GM23338 (cell line): ENCODE measurements at regions not wholly inside any gene's neighbourhood (a gene's known extent, or its start where the extent isn't known, plus 50 kb on each side); places are given as distances from the start of the nearest gene placed in this dataset.

Experiments used
- CREB1 ChIP-seq: fragments of 250-450 bp; sonication (Bioruptor Pico); IDR thresholded peaks from 2 replicates; pipeline ENCODE4 v1.5.0; 2020; ENCODE audit warnings: low read depth, mild to moderate bottlenecking, moderate library complexity
- ETS1 ChIP-seq: IDR thresholded peaks from 2 replicates; pipeline ENCODE4 v1.6.1; 2016; ENCODE audit warnings: antibody characterized with exemption
- EZH2 ChIP-seq: fragments of 200-600 bp; sonication (generic); IDR thresholded peaks from one replicate; pipeline ENCODE4 v1.8.0; 2017; ENCODE audit warnings: antibody characterized with exemption, mild to moderate bottlenecking, low read depth; ENCODE audit not compliant: unreplicated experiment
- EZH2phosphoT487 ChIP-seq: fragments of 200-600 bp; sonication (generic); IDR thresholded peaks from one replicate; pipeline ENCODE4 v1.8.1; 2018; ENCODE audit warnings: antibody characterized with exemption; ENCODE audit not compliant: unreplicated experiment
- JUNB ChIP-seq: IDR thresholded peaks from one replicate; pipeline ENCODE4 v1.6.1; 2016; ENCODE audit warnings: antibody characterized with exemption; ENCODE audit not compliant: unreplicated experiment
- NANOG ChIP-seq: IDR thresholded peaks from 2 replicates; pipeline ENCODE4 v1.6.1; 2016; ENCODE audit warnings: antibody characterized with exemption, borderline replicate concordance
- POLR2AphosphoS5 ChIP-seq: IDR thresholded peaks from 2 replicates; pipeline ENCODE4 v1.6.1; 2016; ENCODE audit warnings: antibody characterized with exemption, low read depth
- REST ChIP-seq: IDR thresholded peaks from one replicate; pipeline ENCODE4 v1.6.1; 2018; ENCODE audit warnings: antibody characterized with exemption; ENCODE audit not compliant: unreplicated experiment
- STAT1 ChIP-seq: IDR thresholded peaks from one replicate; pipeline ENCODE4 v1.6.1; 2016; ENCODE audit warnings: antibody characterized with exemption; ENCODE audit not compliant: unreplicated experiment
- TF ChIP-seq, protein P1 (sequence below), 2 experiments: fragments of 200-600 bp in 1 of 2; sonication (generic) in 1 of 2; conservative IDR thresholded peaks; 2 replicates each; pipeline versions ENCODE4 v1.5.1 to v1.6.1; 2016 to 2017; ENCODE audit warnings: antibody characterized with exemption in 2 of 2, low read depth in 2 of 2, mild to moderate bottlenecking in 2 of 2, moderate library complexity in 1 of 2
- TF ChIP-seq, protein P2 (sequence below): fragments of 250-450 bp; sonication (Bioruptor Pico); IDR thresholded peaks from 2 replicates; pipeline ENCODE4 v1.5.0; 2020; ENCODE audit warnings: mild to moderate bottlenecking, moderate library complexity

GRCh38 chr9:80507611-80508010, 935.8 kb downstream of the TLE4 start:
- TF ChIP-seq, protein P1, sequence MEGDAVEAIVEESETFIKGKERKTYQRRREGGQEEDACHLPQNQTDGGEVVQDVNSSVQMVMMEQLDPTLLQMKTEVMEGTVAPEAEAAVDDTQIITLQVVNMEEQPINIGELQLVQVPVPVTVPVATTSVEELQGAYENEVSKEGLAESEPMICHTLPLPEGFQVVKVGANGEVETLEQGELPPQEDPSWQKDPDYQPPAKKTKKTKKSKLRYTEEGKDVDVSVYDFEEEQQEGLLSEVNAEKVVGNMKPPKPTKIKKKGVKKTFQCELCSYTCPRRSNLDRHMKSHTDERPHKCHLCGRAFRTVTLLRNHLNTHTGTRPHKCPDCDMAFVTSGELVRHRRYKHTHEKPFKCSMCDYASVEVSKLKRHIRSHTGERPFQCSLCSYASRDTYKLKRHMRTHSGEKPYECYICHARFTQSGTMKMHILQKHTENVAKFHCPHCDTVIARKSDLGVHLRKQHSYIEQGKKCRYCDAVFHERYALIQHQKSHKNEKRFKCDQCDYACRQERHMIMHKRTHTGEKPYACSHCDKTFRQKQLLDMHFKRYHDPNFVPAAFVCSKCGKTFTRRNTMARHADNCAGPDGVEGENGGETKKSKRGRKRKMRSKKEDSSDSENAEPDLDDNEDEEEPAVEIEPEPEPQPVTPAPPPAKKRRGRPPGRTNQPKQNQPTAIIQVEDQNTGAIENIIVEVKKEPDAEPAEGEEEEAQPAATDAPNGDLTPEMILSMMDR (conservative IDR thresholded peaks at IDR 0.05; ENCODE audit: low read depth in 2 of 2) = no peak
- TF ChIP-seq POLR2AphosphoS5 (no peak), JUNB (no peak), ETS1 (no peak), EZH2 (no peak), EZH2phosphoT487 (no peak), CREB1 (CRISPR knock-in tag) (no peak), REST (no peak), STAT1 (no peak), NANOG (no peak)
- TF ChIP-seq, protein P2, sequence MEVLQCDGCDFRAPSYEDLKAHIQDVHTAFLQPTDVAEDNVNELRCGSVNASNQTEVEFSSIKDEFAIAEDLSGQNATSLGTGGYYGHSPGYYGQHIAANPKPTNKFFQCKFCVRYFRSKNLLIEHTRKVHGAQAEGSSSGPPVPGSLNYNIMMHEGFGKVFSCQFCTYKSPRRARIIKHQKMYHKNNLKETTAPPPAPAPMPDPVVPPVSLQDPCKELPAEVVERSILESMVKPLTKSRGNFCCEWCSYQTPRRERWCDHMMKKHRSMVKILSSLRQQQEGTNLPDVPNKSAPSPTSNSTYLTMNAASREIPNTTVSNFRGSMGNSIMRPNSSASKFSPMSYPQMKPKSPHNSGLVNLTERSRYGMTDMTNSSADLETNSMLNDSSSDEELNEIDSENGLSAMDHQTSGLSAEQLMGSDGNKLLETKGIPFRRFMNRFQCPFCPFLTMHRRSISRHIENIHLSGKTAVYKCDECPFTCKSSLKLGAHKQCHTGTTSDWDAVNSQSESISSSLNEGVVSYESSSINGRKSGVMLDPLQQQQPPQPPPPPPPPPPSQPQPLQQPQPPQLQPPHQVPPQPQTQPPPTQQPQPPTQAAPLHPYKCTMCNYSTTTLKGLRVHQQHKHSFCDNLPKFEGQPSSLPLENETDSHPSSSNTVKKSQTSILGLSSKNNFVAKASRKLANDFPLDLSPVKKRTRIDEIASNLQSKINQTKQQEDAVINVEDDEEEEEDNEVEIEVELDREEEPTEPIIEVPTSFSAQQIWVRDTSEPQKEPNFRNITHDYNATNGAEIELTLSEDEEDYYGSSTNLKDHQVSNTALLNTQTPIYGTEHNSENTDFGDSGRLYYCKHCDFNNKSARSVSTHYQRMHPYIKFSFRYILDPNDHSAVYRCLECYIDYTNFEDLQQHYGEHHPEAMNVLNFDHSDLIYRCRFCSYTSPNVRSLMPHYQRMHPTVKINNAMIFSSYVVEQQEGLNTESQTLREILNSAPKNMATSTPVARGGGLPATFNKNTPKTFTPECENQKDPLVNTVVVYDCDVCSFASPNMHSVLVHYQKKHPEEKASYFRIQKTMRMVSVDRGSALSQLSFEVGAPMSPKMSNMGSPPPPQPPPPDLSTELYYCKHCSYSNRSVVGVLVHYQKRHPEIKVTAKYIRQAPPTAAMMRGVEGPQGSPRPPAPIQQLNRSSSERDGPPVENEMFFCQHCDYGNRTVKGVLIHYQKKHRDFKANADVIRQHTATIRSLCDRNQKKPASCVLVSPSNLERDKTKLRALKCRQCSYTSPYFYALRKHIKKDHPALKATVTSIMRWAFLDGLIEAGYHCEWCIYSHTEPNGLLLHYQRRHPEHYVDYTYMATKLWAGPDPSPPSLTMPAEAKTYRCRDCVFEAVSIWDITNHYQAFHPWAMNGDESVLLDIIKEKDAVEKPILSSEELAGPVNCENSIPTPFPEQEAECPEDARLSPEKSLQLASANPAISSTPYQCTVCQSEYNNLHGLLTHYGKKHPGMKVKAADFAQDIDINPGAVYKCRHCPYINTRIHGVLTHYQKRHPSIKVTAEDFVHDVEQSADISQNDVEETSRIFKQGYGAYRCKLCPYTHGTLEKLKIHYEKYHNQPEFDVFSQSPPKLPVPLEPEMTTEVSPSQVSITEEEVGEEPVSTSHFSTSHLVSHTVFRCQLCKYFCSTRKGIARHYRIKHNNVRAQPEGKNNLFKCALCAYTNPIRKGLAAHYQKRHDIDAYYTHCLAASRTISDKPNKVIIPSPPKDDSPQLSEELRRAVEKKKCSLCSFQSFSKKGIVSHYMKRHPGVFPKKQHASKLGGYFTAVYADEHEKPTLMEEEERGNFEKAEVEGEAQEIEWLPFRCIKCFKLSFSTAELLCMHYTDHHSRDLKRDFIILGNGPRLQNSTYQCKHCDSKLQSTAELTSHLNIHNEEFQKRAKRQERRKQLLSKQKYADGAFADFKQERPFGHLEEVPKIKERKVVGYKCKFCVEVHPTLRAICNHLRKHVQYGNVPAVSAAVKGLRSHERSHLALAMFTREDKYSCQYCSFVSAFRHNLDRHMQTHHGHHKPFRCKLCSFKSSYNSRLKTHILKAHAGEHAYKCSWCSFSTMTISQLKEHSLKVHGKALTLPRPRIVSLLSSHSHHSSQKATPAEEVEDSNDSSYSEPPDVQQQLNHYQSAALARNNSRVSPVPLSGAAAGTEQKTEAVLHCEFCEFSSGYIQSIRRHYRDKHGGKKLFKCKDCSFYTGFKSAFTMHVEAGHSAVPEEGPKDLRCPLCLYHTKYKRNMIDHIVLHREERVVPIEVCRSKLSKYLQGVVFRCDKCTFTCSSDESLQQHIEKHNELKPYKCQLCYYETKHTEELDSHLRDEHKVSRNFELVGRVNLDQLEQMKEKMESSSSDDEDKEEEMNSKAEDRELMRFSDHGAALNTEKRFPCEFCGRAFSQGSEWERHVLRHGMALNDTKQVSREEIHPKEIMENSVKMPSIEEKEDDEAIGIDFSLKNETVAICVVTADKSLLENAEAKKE (CRISPR knock-in tag) = no peak
